ENCODE measurements at regions not wholly inside any gene's neighbourhood (a gene's known extent, or its start where the extent isn't known, plus 50 kb on each side); places are given as distances from the start of the nearest gene placed in this dataset.

- no peaks in the 10 kb centered on the region for H3K9me3 Mint-ChIP-seq
- no peak overlapping the region for H3K4me3 Mint-ChIP-seq
- H3K27me3 Mint-ChIP-seq (ENCODE audit: low read depth) = peaks cover 8% of the 10 kb centered on the region
- TF ChIP-seq, protein P1, sequence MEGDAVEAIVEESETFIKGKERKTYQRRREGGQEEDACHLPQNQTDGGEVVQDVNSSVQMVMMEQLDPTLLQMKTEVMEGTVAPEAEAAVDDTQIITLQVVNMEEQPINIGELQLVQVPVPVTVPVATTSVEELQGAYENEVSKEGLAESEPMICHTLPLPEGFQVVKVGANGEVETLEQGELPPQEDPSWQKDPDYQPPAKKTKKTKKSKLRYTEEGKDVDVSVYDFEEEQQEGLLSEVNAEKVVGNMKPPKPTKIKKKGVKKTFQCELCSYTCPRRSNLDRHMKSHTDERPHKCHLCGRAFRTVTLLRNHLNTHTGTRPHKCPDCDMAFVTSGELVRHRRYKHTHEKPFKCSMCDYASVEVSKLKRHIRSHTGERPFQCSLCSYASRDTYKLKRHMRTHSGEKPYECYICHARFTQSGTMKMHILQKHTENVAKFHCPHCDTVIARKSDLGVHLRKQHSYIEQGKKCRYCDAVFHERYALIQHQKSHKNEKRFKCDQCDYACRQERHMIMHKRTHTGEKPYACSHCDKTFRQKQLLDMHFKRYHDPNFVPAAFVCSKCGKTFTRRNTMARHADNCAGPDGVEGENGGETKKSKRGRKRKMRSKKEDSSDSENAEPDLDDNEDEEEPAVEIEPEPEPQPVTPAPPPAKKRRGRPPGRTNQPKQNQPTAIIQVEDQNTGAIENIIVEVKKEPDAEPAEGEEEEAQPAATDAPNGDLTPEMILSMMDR (IDR thresholded peaks at IDR 0.05; ENCODE audit: unreplicated experiment) = no peak
- no peaks in the 10 kb centered on the region for H3K36me3 Mint-ChIP-seq
- H3K27ac Mint-ChIP-seq = no peak overlapping the region
- no peak for DNase-seq (ENCODE audit: low spot score in 2 of 2, unreplicated experiment in 2 of 2)
- no peaks in the 10 kb centered on the region for H3K4me1 Mint-ChIP-seq
Observed at GRCh38 chr19:30148803-30149202, 206.8 kb downstream of the URI1 start.

DNA sequence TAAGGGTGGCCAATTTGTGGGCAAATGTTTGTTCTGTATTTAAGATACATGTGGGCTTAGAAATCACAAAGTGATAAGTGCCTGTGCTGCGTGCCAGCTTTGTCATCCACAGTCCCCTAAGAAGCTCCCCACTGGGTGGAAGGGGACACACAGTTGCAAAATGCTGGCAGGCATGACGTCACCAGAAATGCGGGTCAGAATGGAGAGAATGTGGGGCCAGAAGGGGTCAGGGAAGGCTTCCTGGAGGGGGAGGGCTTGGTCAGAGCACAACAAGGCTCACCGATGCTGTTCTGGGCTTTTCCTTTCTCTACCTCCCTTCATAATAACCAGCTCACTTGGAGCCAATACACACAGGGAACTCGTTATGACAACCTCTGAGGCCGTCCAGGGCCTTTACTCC lies 207.3 kb downstream of the URI1 start:
- no peak overlapping the region for H3K27ac Mint-ChIP-seq
- no peak overlapping the region for H3K4me3 Mint-ChIP-seq
- H3K4me1 Mint-ChIP-seq = no peaks in the 10 kb centered on the region
- no peaks in the 10 kb centered on the region for H3K36me3 Mint-ChIP-seq
- H3K27me3 Mint-ChIP-seq (ENCODE audit: low read depth) = peaks cover 11% of the 10 kb centered on the region
- DNase-seq (ENCODE audit: low spot score in 2 of 2, unreplicated experiment in 2 of 2) = no peak
- TF ChIP-seq, protein P1 (IDR thresholded peaks at IDR 0.05; ENCODE audit: unreplicated experiment) = no peak
- H3K9me3 Mint-ChIP-seq = no peaks in the 10 kb centered on the region

- Mint-ChIP-seq H3K27me3 (ENCODE audit: low read depth) (peaks cover 21% of the 10 kb centered on the region), H3K4me1 (no peaks in the 10 kb centered on the region), H3K9me3 (no peaks in the 10 kb centered on the region), H3K36me3 (no peaks in the 10 kb centered on the region), H3K4me3 (no peak overlapping the region), H3K27ac (no peak overlapping the region)
- TF ChIP-seq, protein P1 (IDR thresholded peaks at IDR 0.05; ENCODE audit: unreplicated experiment) = no peak
- no peak for DNase-seq (ENCODE audit: low spot score in 2 of 2, unreplicated experiment in 2 of 2)
Observed at GRCh38 chr19:30150626-30151025, 208.6 kb downstream of the URI1 start.

GRCh38 chr19:30151081-30151480 lies 209.0 kb downstream of the URI1 start:
- peaks cover 21% of the 10 kb centered on the region for H3K27me3 Mint-ChIP-seq (ENCODE audit: low read depth)

GRCh38 chr19:30152510-30153291 lies 210.7 kb downstream of the URI1 start:
- Mint-ChIP-seq H3K9me3 (no peaks in the 10 kb centered on the region), H3K4me1 (no peaks in the 10 kb centered on the region), H3K27me3 (ENCODE audit: low read depth) (peaks cover 21% of the 10 kb centered on the region)

More at GRCh38 chr19:30151081-30151480, 209.0 kb downstream of the URI1 start:
- H3K27ac Mint-ChIP-seq = no peak overlapping the region
- TF ChIP-seq, protein P1 (IDR thresholded peaks at IDR 0.05; ENCODE audit: unreplicated experiment) = no peak
- no peak overlapping the region for H3K4me3 Mint-ChIP-seq
- no peaks in the 10 kb centered on the region for H3K36me3 Mint-ChIP-seq
- DNase-seq (ENCODE audit: low spot score in 2 of 2, unreplicated experiment in 2 of 2) = no peak
- no peaks in the 10 kb centered on the region for H3K4me1 Mint-ChIP-seq
- no peaks in the 10 kb centered on the region for H3K9me3 Mint-ChIP-seq

More at GRCh38 chr19:30152510-30153291, 210.7 kb downstream of the URI1 start:
- no peaks in the 10 kb centered on the region for H3K36me3 Mint-ChIP-seq
- TF ChIP-seq, protein P1 (IDR thresholded peaks at IDR 0.05; ENCODE audit: unreplicated experiment) = no peak
- no peak overlapping the region for H3K4me3 Mint-ChIP-seq
- no peak for DNase-seq (ENCODE audit: low spot score in 2 of 2, unreplicated experiment in 2 of 2)
- no peak overlapping the region for H3K27ac Mint-ChIP-seq

Measured in mesothelial cell of epicardium (in vitro differentiated cells).